ENCODE measurements at regions not wholly inside any gene's neighbourhood (a gene's known extent, or its start where the extent isn't known, plus 50 kb on each side); places are given as distances from the start of the nearest gene placed in this dataset.

DNA sequence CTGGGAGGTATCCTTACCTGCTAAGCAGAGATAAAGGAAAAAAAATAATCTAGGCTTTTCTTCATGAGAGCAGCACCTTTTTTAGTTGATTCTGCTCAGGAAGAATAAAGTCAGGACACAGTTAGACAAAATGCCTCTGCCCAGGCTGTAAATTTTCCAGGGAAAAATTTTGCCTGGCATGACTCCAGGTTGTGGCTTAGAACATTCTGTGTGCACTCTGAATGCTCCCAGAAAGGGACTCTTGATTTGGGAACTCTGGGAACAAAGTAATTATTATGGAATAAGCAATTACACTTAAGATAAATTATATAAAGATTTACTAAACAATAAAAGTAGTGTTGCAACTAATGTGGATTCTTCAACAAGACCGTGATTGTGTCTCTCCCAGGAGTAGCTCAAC is 826.2 kb upstream of the TENM3 start:
- TF ChIP-seq, protein P1, sequence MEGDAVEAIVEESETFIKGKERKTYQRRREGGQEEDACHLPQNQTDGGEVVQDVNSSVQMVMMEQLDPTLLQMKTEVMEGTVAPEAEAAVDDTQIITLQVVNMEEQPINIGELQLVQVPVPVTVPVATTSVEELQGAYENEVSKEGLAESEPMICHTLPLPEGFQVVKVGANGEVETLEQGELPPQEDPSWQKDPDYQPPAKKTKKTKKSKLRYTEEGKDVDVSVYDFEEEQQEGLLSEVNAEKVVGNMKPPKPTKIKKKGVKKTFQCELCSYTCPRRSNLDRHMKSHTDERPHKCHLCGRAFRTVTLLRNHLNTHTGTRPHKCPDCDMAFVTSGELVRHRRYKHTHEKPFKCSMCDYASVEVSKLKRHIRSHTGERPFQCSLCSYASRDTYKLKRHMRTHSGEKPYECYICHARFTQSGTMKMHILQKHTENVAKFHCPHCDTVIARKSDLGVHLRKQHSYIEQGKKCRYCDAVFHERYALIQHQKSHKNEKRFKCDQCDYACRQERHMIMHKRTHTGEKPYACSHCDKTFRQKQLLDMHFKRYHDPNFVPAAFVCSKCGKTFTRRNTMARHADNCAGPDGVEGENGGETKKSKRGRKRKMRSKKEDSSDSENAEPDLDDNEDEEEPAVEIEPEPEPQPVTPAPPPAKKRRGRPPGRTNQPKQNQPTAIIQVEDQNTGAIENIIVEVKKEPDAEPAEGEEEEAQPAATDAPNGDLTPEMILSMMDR (IDR thresholded peaks at IDR 0.05; ENCODE audit: low read depth, low read length) = no peak
- H3K9me3 ChIP-seq (ENCODE audit: severe bottlenecking) = no peaks in the 10 kb centered on the region
- DNase-seq = no peak
- H3K4me3 ChIP-seq (ENCODE audit: low read depth, low read length) = no peak overlapping the region
- no peaks in the 10 kb centered on the region for H3K36me3 ChIP-seq
- H3K27me3 ChIP-seq (ENCODE audit: insufficient read depth, low read depth, severe bottlenecking) = no peaks in the 10 kb centered on the region
- no peak overlapping the region for H3K27ac ChIP-seq

DNA sequence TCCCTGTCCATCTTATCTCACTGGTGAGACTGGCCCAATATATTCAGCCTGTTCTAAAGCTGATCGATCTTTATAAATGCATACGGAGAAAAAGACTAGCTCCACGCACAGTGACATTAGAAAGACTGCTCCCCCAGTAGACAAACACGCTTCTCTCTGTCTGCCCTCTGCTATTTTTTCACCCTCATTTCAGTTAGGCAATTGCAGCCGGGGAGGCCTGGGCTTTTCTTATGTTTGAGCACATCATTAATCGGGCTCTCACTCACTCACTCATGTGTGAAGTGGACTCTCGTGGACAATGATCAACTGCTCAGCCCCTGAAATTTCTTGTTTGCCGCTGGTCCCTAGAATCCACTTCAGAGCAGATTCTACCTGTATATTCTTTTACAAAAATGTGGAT is 824.7 kb upstream of the TENM3 start:
- Histone ChIP-seq H3K27me3 (ENCODE audit: insufficient read depth, low read depth, severe bottlenecking) (no peaks in the 10 kb centered on the region), H3K4me3 (ENCODE audit: low read depth, low read length) (no peak overlapping the region), H3K36me3 (no peaks in the 10 kb centered on the region), H3K9me3 (ENCODE audit: severe bottlenecking) (no peaks in the 10 kb centered on the region), H3K27ac (no peak overlapping the region)
- DNase-seq = no peak
- TF ChIP-seq, protein P1 (IDR thresholded peaks at IDR 0.05; ENCODE audit: low read depth, low read length) = no peak

DNA sequence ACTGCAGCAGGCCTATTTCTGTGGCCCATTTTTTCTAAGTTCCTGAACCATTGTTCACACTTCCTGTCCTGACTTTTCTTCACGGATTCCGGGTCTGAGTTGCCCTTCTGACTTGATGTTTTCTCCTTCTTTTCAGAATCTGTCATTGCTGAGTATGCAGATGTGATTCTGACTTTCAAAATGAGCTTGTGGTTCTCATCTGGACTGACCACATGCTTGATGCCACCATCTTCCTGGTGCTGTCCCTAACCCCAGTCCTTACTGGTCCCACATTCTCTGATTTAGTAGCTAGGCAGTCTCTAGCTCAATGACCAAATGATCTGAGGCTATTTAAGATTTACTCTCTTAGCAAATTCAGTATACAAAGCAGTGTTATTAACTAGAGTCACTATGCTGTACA is 822.3 kb upstream of the TENM3 start:
- no peak for DNase-seq
- Histone ChIP-seq H3K9me3 (ENCODE audit: severe bottlenecking) (no peaks in the 10 kb centered on the region), H3K27ac (no peak overlapping the region), H3K4me3 (ENCODE audit: low read depth, low read length) (no peak overlapping the region), H3K27me3 (ENCODE audit: insufficient read depth, low read depth, severe bottlenecking) (no peaks in the 10 kb centered on the region), H3K36me3 (no peaks in the 10 kb centered on the region)
- TF ChIP-seq, protein P1 (IDR thresholded peaks at IDR 0.05; ENCODE audit: low read depth, low read length) = no peak

DNA sequence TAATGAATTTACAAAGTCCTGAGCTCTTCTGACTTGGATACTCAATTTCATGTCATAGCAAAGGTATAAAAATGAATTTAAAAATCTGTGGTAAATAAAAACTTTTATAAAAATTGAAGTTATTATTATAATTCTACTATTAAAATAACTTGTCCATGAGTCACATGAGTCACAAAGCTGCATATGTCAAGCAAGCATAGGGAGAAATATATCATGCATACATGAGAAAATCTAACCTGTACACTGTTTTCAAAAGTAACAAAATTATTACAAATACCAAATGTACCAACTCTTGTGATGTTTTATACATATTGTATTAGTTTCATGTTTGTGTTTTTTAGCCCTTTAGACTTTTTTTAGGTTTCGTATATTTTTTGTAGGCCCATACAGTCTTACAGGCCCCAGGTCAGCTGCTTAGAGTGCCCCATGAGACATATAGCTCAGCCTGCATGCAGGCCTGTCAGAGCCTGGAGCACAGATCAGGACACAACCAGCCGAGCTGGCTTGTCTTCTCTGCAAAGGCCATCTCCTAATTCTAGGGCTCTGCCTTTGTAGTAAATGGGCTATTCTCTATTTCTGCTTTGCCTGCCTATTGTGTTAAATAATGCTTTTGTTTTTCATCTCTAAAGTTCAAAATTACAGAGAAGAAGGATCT is 818.7 kb upstream of the TENM3 start:
- Histone ChIP-seq H3K4me3 (ENCODE audit: low read depth, low read length) (no peak overlapping the region), H3K36me3 (no peaks in the 10 kb centered on the region), H3K27ac (no peak overlapping the region), H3K27me3 (ENCODE audit: insufficient read depth, low read depth, severe bottlenecking) (no peaks in the 10 kb centered on the region), H3K9me3 (ENCODE audit: severe bottlenecking) (no peaks in the 10 kb centered on the region)
- TF ChIP-seq, protein P1 (IDR thresholded peaks at IDR 0.05; ENCODE audit: low read depth, low read length) = no peak
- no peak for DNase-seq

DNA sequence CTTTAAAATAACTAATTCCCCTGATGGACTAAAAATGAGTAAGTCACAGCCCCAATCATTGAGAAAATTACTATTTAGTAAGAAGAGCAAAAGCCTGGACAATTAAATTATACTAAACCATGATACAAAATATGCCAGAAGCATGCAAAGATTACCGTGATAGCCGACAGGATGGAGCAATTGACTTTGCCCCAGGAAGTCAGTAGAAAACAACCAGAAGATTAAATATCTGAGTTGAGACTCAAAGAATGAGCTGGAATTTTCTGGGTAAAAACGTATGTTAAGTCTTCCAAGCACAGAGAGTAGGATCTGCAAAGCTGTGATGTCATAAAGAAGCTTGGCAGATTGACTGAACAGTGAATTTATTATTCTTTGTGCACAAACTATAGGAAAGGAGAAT is 816.1 kb upstream of the TENM3 start:
- DNase-seq = no peak
- no peaks in the 10 kb centered on the region for H3K9me3 ChIP-seq (ENCODE audit: severe bottlenecking)
- no peaks in the 10 kb centered on the region for H3K27me3 ChIP-seq (ENCODE audit: insufficient read depth, low read depth, severe bottlenecking)
- H3K4me3 ChIP-seq (ENCODE audit: low read depth, low read length) = no peak overlapping the region
- no peaks in the 10 kb centered on the region for H3K36me3 ChIP-seq
- TF ChIP-seq, protein P1 (IDR thresholded peaks at IDR 0.05; ENCODE audit: low read depth, low read length) = no peak
- H3K27ac ChIP-seq = no peak overlapping the region

DNA sequence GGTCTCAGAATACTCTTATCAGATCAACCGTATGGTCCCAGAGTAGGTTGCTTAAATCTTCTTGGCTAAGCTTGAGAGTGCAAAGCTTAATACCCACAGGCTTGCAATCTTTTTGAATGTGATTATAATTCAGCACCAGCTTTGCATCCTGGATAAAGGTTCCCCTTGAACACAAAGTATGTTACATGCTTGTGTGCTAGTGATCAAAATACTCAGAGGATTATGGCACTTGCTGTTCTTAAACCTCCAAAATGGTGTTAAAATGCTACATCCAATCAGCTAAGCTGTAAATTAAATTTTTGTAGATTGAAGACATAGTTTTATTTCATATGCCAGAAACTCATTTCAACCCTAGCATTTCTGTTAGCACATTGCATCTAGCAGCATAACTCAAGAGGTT is 812.2 kb upstream of the TENM3 start:
- Histone ChIP-seq H3K36me3 (no peaks in the 10 kb centered on the region), H3K27me3 (ENCODE audit: insufficient read depth, low read depth, severe bottlenecking) (no peaks in the 10 kb centered on the region), H3K9me3 (ENCODE audit: severe bottlenecking) (no peaks in the 10 kb centered on the region), H3K27ac (no peak overlapping the region; the same call in 1 of the 2 replicates), H3K4me3 (ENCODE audit: low read depth, low read length) (no peak overlapping the region)
- DNase-seq = peak; percentile 24
- TF ChIP-seq, protein P1 (IDR thresholded peaks at IDR 0.05; ENCODE audit: low read depth, low read length) = no peak
